ENCODE measurements at regions not wholly inside any gene's neighbourhood (a gene's known extent, or its start where the extent isn't known, plus 50 kb on each side); places are given as distances from the start of the nearest gene placed in this dataset.

GRCh38 chr10:128971374-128972035, 495.5 kb upstream of the MGMT start:
- no peak for TF ChIP-seq CTCF (IDR thresholded peaks at IDR 0.05)
- no peak for TF ChIP-seq POLR2A (IDR thresholded peaks at IDR 0.05)

Measured in uterus (tissue), 2 donors.